ENCODE measurements at regions not wholly inside any gene's neighbourhood (a gene's known extent, or its start where the extent isn't known, plus 50 kb on each side); places are given as distances from the start of the nearest gene placed in this dataset.

- TF ChIP-seq, protein P1, sequence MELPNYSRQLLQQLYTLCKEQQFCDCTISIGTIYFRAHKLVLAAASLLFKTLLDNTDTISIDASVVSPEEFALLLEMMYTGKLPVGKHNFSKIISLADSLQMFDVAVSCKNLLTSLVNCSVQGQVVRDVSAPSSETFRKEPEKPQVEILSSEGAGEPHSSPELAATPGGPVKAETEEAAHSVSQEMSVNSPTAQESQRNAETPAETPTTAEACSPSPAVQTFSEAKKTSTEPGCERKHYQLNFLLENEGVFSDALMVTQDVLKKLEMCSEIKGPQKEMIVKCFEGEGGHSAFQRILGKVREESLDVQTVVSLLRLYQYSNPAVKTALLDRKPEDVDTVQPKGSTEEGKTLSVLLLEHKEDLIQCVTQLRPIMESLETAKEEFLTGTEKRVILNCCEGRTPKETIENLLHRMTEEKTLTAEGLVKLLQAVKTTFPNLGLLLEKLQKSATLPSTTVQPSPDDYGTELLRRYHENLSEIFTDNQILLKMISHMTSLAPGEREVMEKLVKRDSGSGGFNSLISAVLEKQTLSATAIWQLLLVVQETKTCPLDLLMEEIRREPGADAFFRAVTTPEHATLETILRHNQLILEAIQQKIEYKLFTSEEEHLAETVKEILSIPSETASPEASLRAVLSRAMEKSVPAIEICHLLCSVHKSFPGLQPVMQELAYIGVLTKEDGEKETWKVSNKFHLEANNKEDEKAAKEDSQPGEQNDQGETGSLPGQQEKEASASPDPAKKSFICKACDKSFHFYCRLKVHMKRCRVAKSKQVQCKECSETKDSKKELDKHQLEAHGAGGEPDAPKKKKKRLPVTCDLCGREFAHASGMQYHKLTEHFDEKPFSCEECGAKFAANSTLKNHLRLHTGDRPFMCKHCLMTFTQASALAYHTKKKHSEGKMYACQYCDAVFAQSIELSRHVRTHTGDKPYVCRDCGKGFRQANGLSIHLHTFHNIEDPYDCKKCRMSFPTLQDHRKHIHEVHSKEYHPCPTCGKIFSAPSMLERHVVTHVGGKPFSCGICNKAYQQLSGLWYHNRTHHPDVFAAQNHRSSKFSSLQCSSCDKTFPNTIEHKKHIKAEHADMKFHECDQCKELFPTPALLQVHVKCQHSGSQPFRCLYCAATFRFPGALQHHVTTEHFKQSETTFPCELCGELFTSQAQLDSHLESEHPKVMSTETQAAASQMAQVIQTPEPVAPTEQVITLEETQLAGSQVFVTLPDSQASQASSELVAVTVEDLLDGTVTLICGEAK (IDR thresholded peaks at IDR 0.05), result no peak
- TF ChIP-seq, protein P1 (CRISPR knock-in tag; IDR thresholded peaks at IDR 0.05), result no peak
- TF ChIP-seq HCFC1 (IDR thresholded peaks at IDR 0.05; ENCODE audit: low read depth, low read length) (no peak), PHF20 (IDR thresholded peaks at IDR 0.05; ENCODE audit: partially characterized antibody) (no peak), ELF1 (tag; IDR thresholded peaks at IDR 0.05) (no peak)
Measured at GRCh38 chr3:74676-75243, 121.8 kb upstream of the CHL1 start (continued).

All from K562 (cell line).